Spleen (tissue), 11 donors: ENCODE measurements at regions not wholly inside any gene's neighbourhood (a gene's known extent, or its start where the extent isn't known, plus 50 kb on each side); places are given as distances from the start of the nearest gene placed in this dataset.

Experiments
- DNase-seq: peaks from one replicate; pipeline ENCODE4 v3.0.0-alpha.2; 2020
- H3K27ac ChIP-seq, 8 donors: fragments of 200-600 bp; sonication (generic) in 7 of 8; 1 replicate in 4 of 8; 2 replicates in 4 of 8; pipeline versions ENCODE4 v1.5.0 to v1.8.0; 2016 to 2021; ENCODE audit warnings: inconsistent platforms in 4 of 8, mild to moderate bottlenecking in 4 of 8, moderate library complexity in 1 of 8
- H3K27me3 ChIP-seq, 7 donors: fragments of 200-600 bp; sonication (generic) in 6 of 7; replicated peaks in 1 of 7; 1 replicate in 4 of 7; 2 replicates in 3 of 7; pipeline versions ENCODE4 v1.5.0 to v1.8.0; 2016 to 2021; ENCODE audit warnings: inconsistent platforms in 3 of 7, mild to moderate bottlenecking in 1 of 7
- H3K36me3 ChIP-seq, 6 donors: fragments of 200-600 bp; sonication (generic) in 5 of 6; 1 replicate in 4 of 6; 2 replicates in 2 of 6; pipeline versions ENCODE4 v1.5.0 to v1.8.0; 2016 to 2021; ENCODE audit warnings: inconsistent platforms in 2 of 6
- H3K4me1 ChIP-seq, 6 donors: fragments of 200-600 bp; sonication (generic) in 5 of 6; 1 replicate in 3 of 6; 2 replicates in 3 of 6; pipeline versions ENCODE4 v1.5.0 to v1.8.0; 2016 to 2021; ENCODE audit warnings: inconsistent platforms in 3 of 6
- H3K4me3 ChIP-seq, 8 donors: fragments of 200-600 bp; sonication (generic) in 7 of 8; 1 replicate in 4 of 8; 2 replicates in 4 of 8; pipeline versions ENCODE4 v1.5.0 to v1.8.0; 2016 to 2021; ENCODE audit warnings: inconsistent platforms in 4 of 8, mild to moderate bottlenecking in 4 of 8, moderate library complexity in 2 of 8
- H3K9me3 ChIP-seq, 8 donors: fragments of 200-600 bp; sonication (generic) in 7 of 8; 1 replicate in 4 of 8; 2 replicates in 4 of 8; pipeline versions ENCODE4 v1.5.0 to v1.8.0; 2016 to 2021; ENCODE audit warnings: inconsistent platforms in 4 of 8
- POLR2A ChIP-seq, 3 donors: fragments of 450-650 bp; IDR thresholded peaks; one replicate each; pipeline ENCODE4 v1.5.1; 2017; ENCODE audit warnings: antibody characterized with exemption in 3 of 3, mild to moderate bottlenecking in 1 of 3
- POLR2AphosphoS5 ChIP-seq, 3 donors: sonication (generic); formaldehyde crosslinking; IDR thresholded peaks; one replicate each; pipeline ENCODE4 v1.5.1; 2017; ENCODE audit warnings: antibody characterized with exemption in 3 of 3
- WGBS, 5 donors: extraction: QIAGEN DNeasy Blood & Tissue Kit in 3 of 5; methylation state at CpG; one replicate each; pipeline versions ENCODE4 v1.1.5 to v1.1.7; 2013 to 2018; 5-methylcytosine and 5-hydroxymethylcytosine counted together
- intact Hi-C: fragments of 100-400 bp; cut with DNase I; formaldehyde crosslinking; loops from one replicate; pipeline ENCODE4 v1.15.0; 2023; ENCODE audit warnings: low total_unique reads
- TF ChIP-seq, protein P1 (sequence below), 11 experiments: fragments of 200-600 bp in 7 of 11; fragments of 450-650 bp in 4 of 11; sonication (generic) in 4 of 11; IDR thresholded peaks in 8 of 11; conservative IDR thresholded peaks in 3 of 11; 1 replicate in 7 of 11; 2 replicates in 4 of 11; pipeline versions ENCODE4 v1.4.0 to v1.8.0; 2016 to 2021; ENCODE audit warnings: antibody characterized with exemption in 11 of 11, inconsistent platforms in 4 of 11, mild to moderate bottlenecking in 1 of 11
- donor health status: healthy with polysubstance abuse.
- donor health status: DM: no; HTN: no; CAD: no; lungs with moderate emphysema.
- donor health status: DM: no; HTN: no; CAD: no.
- donor health status: Bipolar disorder and iron deficiency.
- donor health status: healthy.
- donor health status: DM: no; HTN: no; CAD: no.
- donor health status: DM: yes; HTN: yes; CAD: no.

DNA sequence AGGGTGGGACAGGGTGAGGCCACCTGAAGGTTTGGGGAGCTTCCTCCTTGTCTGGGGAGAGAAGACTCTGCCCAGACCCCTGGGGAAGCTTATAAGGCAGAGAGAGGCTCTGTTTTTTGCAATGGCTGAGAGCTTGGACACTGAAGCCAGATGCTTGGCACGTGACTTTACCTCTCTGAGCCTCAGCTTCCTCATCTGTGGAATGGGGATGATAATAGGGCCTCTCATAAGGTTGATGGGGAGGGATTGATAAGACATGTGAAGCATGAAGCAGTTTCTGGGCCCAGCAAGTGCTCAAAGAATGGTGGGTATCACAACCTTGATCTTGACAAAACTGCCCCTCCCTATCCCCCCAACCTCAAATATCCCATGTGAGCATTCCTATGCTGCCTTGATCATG is 195.4 kb upstream of the LHX5 start:
- intact Hi-C loops: no loop called here
- DNase-seq: no peak
- 58 to 72% (median 67%) methylated on average over 1 of the region's 1 CpG for WGBS, 5 donors
- Histone ChIP-seq H3K4me3 (no peak overlapping the region), H3K27me3 (peaks cover 0 to 77% (median 10%) of the 10 kb centered on the region in 7 donors), H3K4me1 (no peaks in the 10 kb centered on the region), H3K27ac (no peak overlapping the region), H3K9me3 (no peaks in the 10 kb centered on the region), H3K36me3 (no peaks in the 10 kb centered on the region)
- TF ChIP-seq POLR2A (IDR thresholded peaks at IDR 0.05) (no peak), POLR2AphosphoS5 (IDR thresholded peaks at IDR 0.05) (no peak)
- TF ChIP-seq, protein P1, sequence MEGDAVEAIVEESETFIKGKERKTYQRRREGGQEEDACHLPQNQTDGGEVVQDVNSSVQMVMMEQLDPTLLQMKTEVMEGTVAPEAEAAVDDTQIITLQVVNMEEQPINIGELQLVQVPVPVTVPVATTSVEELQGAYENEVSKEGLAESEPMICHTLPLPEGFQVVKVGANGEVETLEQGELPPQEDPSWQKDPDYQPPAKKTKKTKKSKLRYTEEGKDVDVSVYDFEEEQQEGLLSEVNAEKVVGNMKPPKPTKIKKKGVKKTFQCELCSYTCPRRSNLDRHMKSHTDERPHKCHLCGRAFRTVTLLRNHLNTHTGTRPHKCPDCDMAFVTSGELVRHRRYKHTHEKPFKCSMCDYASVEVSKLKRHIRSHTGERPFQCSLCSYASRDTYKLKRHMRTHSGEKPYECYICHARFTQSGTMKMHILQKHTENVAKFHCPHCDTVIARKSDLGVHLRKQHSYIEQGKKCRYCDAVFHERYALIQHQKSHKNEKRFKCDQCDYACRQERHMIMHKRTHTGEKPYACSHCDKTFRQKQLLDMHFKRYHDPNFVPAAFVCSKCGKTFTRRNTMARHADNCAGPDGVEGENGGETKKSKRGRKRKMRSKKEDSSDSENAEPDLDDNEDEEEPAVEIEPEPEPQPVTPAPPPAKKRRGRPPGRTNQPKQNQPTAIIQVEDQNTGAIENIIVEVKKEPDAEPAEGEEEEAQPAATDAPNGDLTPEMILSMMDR (IDR thresholded peaks at IDR 0.05 in 8 of 11, conservative IDR thresholded peaks at IDR 0.05 in 3 of 11): no peak

DNA sequence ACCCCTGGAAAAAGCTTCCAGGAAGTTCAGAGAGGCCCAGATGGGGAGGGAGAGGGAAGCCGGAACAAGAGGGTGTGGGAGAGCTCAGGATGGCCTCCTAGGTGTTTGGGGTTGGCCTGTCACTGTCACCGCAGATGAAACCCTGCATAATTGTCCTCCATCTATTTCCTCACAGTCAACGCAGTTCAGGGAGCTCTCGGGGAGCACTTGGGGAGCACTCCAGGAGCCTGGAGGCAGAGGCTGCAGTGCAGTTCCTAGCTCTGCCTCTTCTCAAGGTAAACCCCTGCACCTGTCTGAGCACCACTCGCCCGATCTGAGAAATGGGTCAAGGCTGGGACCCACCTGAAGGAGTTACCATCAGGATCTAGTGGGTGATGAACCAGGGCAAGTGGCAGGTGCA is 194.6 kb upstream of the LHX5 start:
- H3K27me3 ChIP-seq: peaks cover 0 to 74% (median 10%) of the 10 kb centered on the region in 7 donors
- no peaks in the 10 kb centered on the region for H3K36me3 ChIP-seq
- TF ChIP-seq POLR2A (IDR thresholded peaks at IDR 0.05) (no peak), POLR2AphosphoS5 (IDR thresholded peaks at IDR 0.05) (no peak)
- TF ChIP-seq, protein P1 (IDR thresholded peaks at IDR 0.05 in 8 of 11, conservative IDR thresholded peaks at IDR 0.05 in 3 of 11): no peak
- H3K9me3 ChIP-seq: no peaks in the 10 kb centered on the region
- no peaks in the 10 kb centered on the region for H3K4me1 ChIP-seq
- 53 to 74% (median 63%) methylated on average over 6 of the region's 6 CpGs for WGBS, 5 donors
- no peak for DNase-seq
- H3K27ac ChIP-seq: no peak overlapping the region
- H3K4me3 ChIP-seq: no peak overlapping the region
- intact Hi-C loops: no loop called here

DNA sequence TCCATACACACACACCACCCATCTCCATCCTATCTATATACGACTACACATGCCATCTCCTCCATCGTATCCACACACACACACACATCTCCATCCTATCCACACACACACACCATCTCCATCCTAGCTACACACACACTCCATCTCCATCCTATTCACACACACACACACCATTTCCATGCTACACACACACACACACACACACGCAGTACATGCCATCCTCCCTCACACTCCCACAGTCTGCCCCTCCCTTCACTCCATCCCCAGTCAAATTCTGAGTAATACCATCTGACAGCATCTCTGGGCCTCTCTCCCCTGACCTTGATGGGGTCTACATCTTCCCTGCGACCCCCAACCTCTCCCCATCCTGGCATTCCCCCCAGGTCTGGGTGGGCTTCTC is 193.8 kb upstream of the LHX5 start:
- intact Hi-C loops: no loop called here
- no peak overlapping the region for H3K4me3 ChIP-seq
- no peak for TF ChIP-seq POLR2AphosphoS5 (IDR thresholded peaks at IDR 0.05)
- TF ChIP-seq, protein P1 (IDR thresholded peaks at IDR 0.05 in 8 of 11, conservative IDR thresholded peaks at IDR 0.05 in 3 of 11): no peak
- peaks cover 0 to 68% (median 10%) of the 10 kb centered on the region in 7 donors for H3K27me3 ChIP-seq
- H3K36me3 ChIP-seq: no peaks in the 10 kb centered on the region
- DNase-seq: no peak
- no peaks in the 10 kb centered on the region for H3K4me1 ChIP-seq
- H3K27ac ChIP-seq: no peak overlapping the region
- WGBS, 5 donors: 78 to 88% (median 81%) methylated on average over 4 of the region's 4 CpGs
- H3K9me3 ChIP-seq: no peaks in the 10 kb centered on the region

DNA sequence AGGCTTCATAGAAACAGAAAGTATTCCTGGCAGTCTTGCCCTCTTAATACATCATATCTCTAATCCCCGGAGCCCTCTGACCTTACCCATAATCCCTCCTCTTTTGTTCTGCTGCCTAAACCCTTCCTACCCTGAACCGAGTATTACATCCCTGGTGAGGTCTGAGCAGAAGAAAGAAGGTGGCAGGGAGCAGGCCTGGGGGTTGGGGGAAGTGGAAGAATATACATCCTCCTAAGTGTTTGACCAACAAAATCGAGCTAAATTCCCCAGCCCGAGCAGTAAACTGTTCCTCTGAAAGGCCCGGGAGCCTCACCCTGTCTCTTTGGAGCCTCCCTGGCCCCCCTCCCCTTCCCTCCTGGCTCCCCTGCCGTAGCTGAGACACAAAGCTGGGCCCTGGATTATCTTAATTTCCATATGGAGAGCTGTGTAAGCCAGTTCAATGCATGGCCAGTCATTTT is 192.6 kb upstream of the LHX5 start:
- no peak overlapping the region for H3K27ac ChIP-seq
- no peaks in the 10 kb centered on the region for H3K9me3 ChIP-seq
- H3K4me1 ChIP-seq: no peaks in the 10 kb centered on the region
- TF ChIP-seq POLR2AphosphoS5 (IDR thresholded peaks at IDR 0.05) (no peak), POLR2A (IDR thresholded peaks at IDR 0.05) (no peak)
- TF ChIP-seq, protein P1 (IDR thresholded peaks at IDR 0.05 in 8 of 11, conservative IDR thresholded peaks at IDR 0.05 in 3 of 11): no peak
- 30 to 52% (median 44%) methylated on average over 6 of the region's 6 CpGs for WGBS, 5 donors
- no peak overlapping the region for H3K4me3 ChIP-seq
- no peak for DNase-seq
- H3K36me3 ChIP-seq: no peaks in the 10 kb centered on the region
- intact Hi-C loops: no loop called here
- peaks cover 0 to 65% (median 6%) of the 10 kb centered on the region in 7 donors for H3K27me3 ChIP-seq
